Stomach (tissue), 4 donors: ENCODE measurements at regions not wholly inside any gene's neighbourhood (a gene's known extent, or its start where the extent isn't known, plus 50 kb on each side); places are given as distances from the start of the nearest gene placed in this dataset.

ENCODE experiments used
- EP300 ChIP-seq: sonication (generic); formaldehyde crosslinking; IDR thresholded peaks from one replicate; pipeline ENCODE4 v1.6.1; 2017; ENCODE audit warnings: antibody characterized with exemption
- POLR2A ChIP-seq, 4 donors: fragments of 450-650 bp; IDR thresholded peaks; one replicate each; pipeline ENCODE4 v1.6.1; 2016; ENCODE audit warnings: antibody characterized with exemption in 4 of 4, control low read depth in 2 of 4, mild to moderate bottlenecking in 1 of 4, moderate library complexity in 1 of 4
- POLR2AphosphoS5 ChIP-seq, 3 donors: sonication (generic); formaldehyde crosslinking; IDR thresholded peaks; one replicate each; pipeline ENCODE4 v1.6.1; 2016; ENCODE audit warnings: antibody characterized with exemption in 3 of 3
- TF ChIP-seq, protein P1 (sequence below), 7 experiments: fragments of 450-650 bp in 4 of 7; fragments of 200-600 bp in 3 of 7; sonication (generic) in 3 of 7; IDR thresholded peaks; one replicate each; pipeline ENCODE4 v1.5.1; 2016 to 2019; ENCODE audit warnings: antibody characterized with exemption in 7 of 7, control low read depth in 2 of 7, mild to moderate bottlenecking in 1 of 7

DNA sequence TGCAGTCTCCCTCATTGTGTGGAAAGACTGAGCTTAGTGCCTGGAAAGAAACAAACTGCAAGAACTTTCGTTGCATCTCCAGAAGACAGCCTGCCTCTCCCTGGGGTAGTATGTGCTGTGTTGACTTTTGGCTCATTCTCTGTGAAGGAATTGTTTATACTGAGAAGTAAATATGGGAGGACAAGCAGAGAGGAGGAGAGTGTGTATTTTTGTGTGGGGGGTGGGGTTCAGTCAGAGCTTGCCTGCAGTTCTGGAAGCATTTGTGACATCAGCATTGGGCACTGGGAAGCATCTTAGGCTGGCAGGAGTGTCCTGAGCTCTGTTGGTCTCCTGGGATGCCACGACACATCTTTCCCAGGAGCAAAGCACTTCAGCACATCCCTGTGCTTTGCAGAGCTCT, 147.9 kb downstream of the HS3ST3B1 start:
- TF ChIP-seq POLR2A (IDR thresholded peaks at IDR 0.05): no peak
- TF ChIP-seq, protein P1, sequence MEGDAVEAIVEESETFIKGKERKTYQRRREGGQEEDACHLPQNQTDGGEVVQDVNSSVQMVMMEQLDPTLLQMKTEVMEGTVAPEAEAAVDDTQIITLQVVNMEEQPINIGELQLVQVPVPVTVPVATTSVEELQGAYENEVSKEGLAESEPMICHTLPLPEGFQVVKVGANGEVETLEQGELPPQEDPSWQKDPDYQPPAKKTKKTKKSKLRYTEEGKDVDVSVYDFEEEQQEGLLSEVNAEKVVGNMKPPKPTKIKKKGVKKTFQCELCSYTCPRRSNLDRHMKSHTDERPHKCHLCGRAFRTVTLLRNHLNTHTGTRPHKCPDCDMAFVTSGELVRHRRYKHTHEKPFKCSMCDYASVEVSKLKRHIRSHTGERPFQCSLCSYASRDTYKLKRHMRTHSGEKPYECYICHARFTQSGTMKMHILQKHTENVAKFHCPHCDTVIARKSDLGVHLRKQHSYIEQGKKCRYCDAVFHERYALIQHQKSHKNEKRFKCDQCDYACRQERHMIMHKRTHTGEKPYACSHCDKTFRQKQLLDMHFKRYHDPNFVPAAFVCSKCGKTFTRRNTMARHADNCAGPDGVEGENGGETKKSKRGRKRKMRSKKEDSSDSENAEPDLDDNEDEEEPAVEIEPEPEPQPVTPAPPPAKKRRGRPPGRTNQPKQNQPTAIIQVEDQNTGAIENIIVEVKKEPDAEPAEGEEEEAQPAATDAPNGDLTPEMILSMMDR (IDR thresholded peaks at IDR 0.05): no peak
- TF ChIP-seq EP300: no peak
- no peak for TF ChIP-seq POLR2AphosphoS5 (IDR thresholded peaks at IDR 0.05)
